GM12878 (cell line): ENCODE measurements at regions not wholly inside any gene's neighbourhood (a gene's known extent, or its start where the extent isn't known, plus 50 kb on each side); places are given as distances from the start of the nearest gene placed in this dataset.

ENCODE experiments used
- ATAC-seq: fragments of 200-7000 bp; cut with Tn5 transposase; 3 replicates; pipeline ENCODE4 v1.9.1; 2020; ENCODE audit warnings: mild to moderate bottlenecking, moderate library complexity
- BruUV-seq: library from RNA; stranded (reverse); fragments of 400-500 nt; replicated peaks from 2 replicates; lab custom pipeline; 2021; lab: Mats Ljungman, UMichigan
- CTCF ChIA-PET: fragments of 300-600 bp; sonication (Branson Sonifier 250); formaldehyde crosslinking; extraction: SDS; loops from one replicate; lab custom pipeline; 2021; ENCODE audit warnings: inconsistent platforms; lab: Yijun Ruan, JAX
- POLR2A ChIA-PET: fragments of 350-600 bp; formaldehyde crosslinking; extraction: SDS; loops from one replicate; lab custom pipeline; 2021; ENCODE audit warnings: inconsistent platforms; lab: Charles Lee
- RAD21 ChIA-PET: fragments of 300-600 bp; sonication (Branson Sonifier 250); formaldehyde crosslinking; loops from one replicate; lab custom pipeline; 2023; ENCODE audit warnings: antibody characterized with exemption; ENCODE audit not compliant: unreplicated experiment; lab: Charles Lee
- SMC1A ChIA-PET: fragments of 300-600 bp; sonication (Branson Sonifier 250); formaldehyde crosslinking; loops from one replicate; lab custom pipeline; 2023; ENCODE audit not compliant: unreplicated experiment, uncharacterized antibody; lab: Charles Lee
- DNase-seq: peaks from one replicate; pipeline ENCODE4 v3.0.0-alpha.2; 2011; ENCODE audit warnings: low read depth, low spot score
- FAIRE-seq: peaks from 3 replicates; lab custom pipeline; 2011; peaks lifted over from hg19 to GRCh38; lab: Jason Lieb, UNC
- H2AFZ ChIP-seq: 2 replicates; pipeline ENCODE4 v1.6.0; 2011; ENCODE audit warnings: low read depth, low read length, control low read depth; ENCODE audit not compliant: control insufficient read depth
- H3K27ac ChIP-seq: 2 replicates; pipeline ENCODE4 v1.5.1; 2011; ENCODE audit warnings: control low read depth; ENCODE audit not compliant: control insufficient read depth, insufficient read depth
- H3K27me3 ChIP-seq, 2 experiments: replicated peaks in 1 of 2; 2 replicates each; pipeline versions ENCODE4 v1.6.0 to v1.6.1; 2011; ENCODE audit warnings: low read length in 1 of 2; ENCODE audit not compliant: control insufficient read depth in 2 of 2, insufficient read depth in 2 of 2
- H3K36me3 ChIP-seq, 2 experiments: 2 replicates each; pipeline ENCODE4 v1.5.1; 2011; ENCODE audit warnings: low read length in 1 of 2; ENCODE audit not compliant: control insufficient read depth in 2 of 2, insufficient read depth in 2 of 2
- H3K4me1 ChIP-seq: 2 replicates; pipeline ENCODE4 v1.6.1; 2011; ENCODE audit warnings: mild to moderate bottlenecking, low read length, moderate library complexity, mixed read lengths; ENCODE audit not compliant: control insufficient read depth, insufficient read depth
- H3K4me2 ChIP-seq: 2 replicates; pipeline ENCODE4 v1.6.0; 2011; ENCODE audit warnings: control low read depth; ENCODE audit not compliant: control insufficient read depth, insufficient read depth
- H3K4me3 ChIP-seq: fragments of 200-600 bp; sonication (generic); 2 replicates; pipeline ENCODE4 v1.5.1; 2016
- H3K79me2 ChIP-seq: 2 replicates; pipeline ENCODE4 v1.6.0; 2011; ENCODE audit warnings: low read length; ENCODE audit not compliant: control insufficient read depth, insufficient read depth
- H3K9ac ChIP-seq: 2 replicates; pipeline ENCODE4 v1.8.0; 2011; ENCODE audit warnings: low read length, control low read depth, mixed read lengths; ENCODE audit not compliant: control insufficient read depth, insufficient read depth
- H3K9me3 ChIP-seq: replicated peaks from 3 replicates; pipeline ENCODE4 v1.5.1; 2011; ENCODE audit warnings: mild to moderate bottlenecking, low read length; ENCODE audit not compliant: control insufficient read depth, insufficient read depth
- H4K20me1 ChIP-seq: 2 replicates; pipeline ENCODE4 v1.6.0; 2011; ENCODE audit not compliant: control insufficient read depth, insufficient read depth
- BHLHE40 ChIP-seq, 2 experiments: fragments of 450-650 bp in 1 of 2; IDR thresholded peaks; 2 replicates each; pipeline ENCODE4 v1.6.1; 2011 to 2017; ENCODE audit warnings: low read depth in 2 of 2, borderline replicate concordance in 1 of 2, improper control_type of control experiment in 1 of 2, low read length in 1 of 2, mild to moderate bottlenecking in 1 of 2
- BRCA1 ChIP-seq: IDR thresholded peaks from 2 replicates; pipeline ENCODE4 v1.6.1; 2011; ENCODE audit warnings: low read depth, low read length, improper control_type of control experiment
- EGR1 ChIP-seq, 2 experiments: IDR thresholded peaks; 1 replicate in 1 of 2; 2 replicates in 1 of 2; pipeline ENCODE4 v1.6.1; 2011 to 2012; ENCODE audit warnings: low read depth in 2 of 2, low read length in 2 of 2, borderline replicate concordance in 1 of 2, mild to moderate bottlenecking in 1 of 2, moderate library complexity in 1 of 2
- FOS ChIP-seq: IDR thresholded peaks from 3 replicates; pipeline ENCODE4 v1.6.1; 2011; ENCODE audit warnings: borderline replicate concordance; ENCODE audit not compliant: insufficient read length; ENCODE audit errors: extremely low read depth
- HDGF ChIP-seq: fragments of 450-650 bp; IDR thresholded peaks from 2 replicates; pipeline ENCODE4 v1.6.1; 2016; ENCODE audit warnings: antibody characterized with exemption
- IRF4 ChIP-seq: IDR thresholded peaks from 2 replicates; pipeline ENCODE4 v1.6.1; 2011; ENCODE audit warnings: low read depth, low read length
- JUND ChIP-seq: IDR thresholded peaks from 2 replicates; pipeline ENCODE4 v1.6.1; 2012; ENCODE audit warnings: low read depth, mild to moderate bottlenecking, low read length, improper control_type of control experiment, moderate library complexity
- LARP7 ChIP-seq: fragments of 450-650 bp; IDR thresholded peaks from 2 replicates; pipeline ENCODE4 v1.6.1; 2017; ENCODE audit warnings: mild to moderate bottlenecking
- MTA2 ChIP-seq: fragments of 450-650 bp; IDR thresholded peaks from 2 replicates; pipeline ENCODE4 v1.6.1; 2016; ENCODE audit warnings: low read depth, mild to moderate bottlenecking, moderate library complexity
- NKRF ChIP-seq: fragments of 450-650 bp; conservative IDR thresholded peaks from 2 replicates; pipeline ENCODE4 v1.6.1; 2017; ENCODE audit warnings: mild to moderate bottlenecking, moderate library complexity
- NR2C2 ChIP-seq: IDR thresholded peaks from 2 replicates; pipeline ENCODE4 v1.6.1; 2011; ENCODE audit warnings: borderline replicate concordance, low read depth; ENCODE audit not compliant: control insufficient read depth, insufficient read length
- NRF1 ChIP-seq: conservative IDR thresholded peaks from 2 replicates; pipeline ENCODE4 v1.6.1; 2011; ENCODE audit warnings: mild to moderate bottlenecking, low read depth, low read length, improper control_type of control experiment
- PRDM15 ChIP-seq: fragments of 450-650 bp; formaldehyde crosslinking; IDR thresholded peaks from 2 replicates; pipeline ENCODE4 v1.4.0; 2020; ENCODE audit warnings: mild to moderate bottlenecking, moderate library complexity
- WRNIP1 ChIP-seq: IDR thresholded peaks from 2 replicates; pipeline ENCODE4 v1.6.1; 2011; ENCODE audit warnings: low read depth, low read length, improper control_type of control experiment, borderline replicate concordance
- ZNF622 ChIP-seq: fragments of 450-650 bp; IDR thresholded peaks from 2 replicates; pipeline ENCODE4 v1.6.1; 2017; ENCODE audit warnings: mild to moderate bottlenecking, inconsistent platforms
- in situ Hi-C: fragments of 300-500 bp; cut with MboI; formaldehyde crosslinking; loops from 9 replicates; pipeline ENCODE4 v1.14.3; 2018; ENCODE audit warnings: mixed read lengths
- intact Hi-C: fragments of 100-400 bp; cut with micrococcal nuclease; formaldehyde crosslinking; loops from one replicate; pipeline ENCODE4 v1.14.2; 2022; ENCODE audit not compliant: unreplicated experiment

- SMC1A ChIA-PET = no interaction called here
- no peak overlapping the region for H3K4me3 ChIP-seq
- intact Hi-C loops (no loop called here), in situ Hi-C loops (no loop called here)
- H3K36me3 ChIP-seq = no peaks in the 10 kb centered on the region
- H3K9ac ChIP-seq = no peak overlapping the region
- TF ChIP-seq JUND = no peak
- TF ChIP-seq NRF1 = no peak
- TF ChIP-seq FOS = no peak
- TF ChIP-seq PRDM15 (CRISPR knock-in tag) = no peak
- TF ChIP-seq EGR1 (IDR thresholded peaks at IDR 0.05; ENCODE audit: borderline replicate concordance in 1 of 2, low read depth in 2 of 2, low read length in 2 of 2) = no peak
- TF ChIP-seq WRNIP1 = no peak
- no peak for TF ChIP-seq LARP7
- no peak for TF ChIP-seq ZNF622
- no peak for TF ChIP-seq NKRF
- no peak for TF ChIP-seq BRCA1
- TF ChIP-seq IRF4 = no peak
- no peak for TF ChIP-seq HDGF
- no peak for TF ChIP-seq NR2C2
- no peak for TF ChIP-seq BHLHE40 (IDR thresholded peaks at IDR 0.05; ENCODE audit: borderline replicate concordance in 1 of 2, low read depth in 2 of 2, low read length in 1 of 2)
- TF ChIP-seq MTA2 = no peak
- no peak overlapping the region for H2AFZ ChIP-seq
- RAD21 ChIA-PET = no interaction called here
- H4K20me1 ChIP-seq = no peaks in the 10 kb centered on the region
- H3K9me3 ChIP-seq = no peaks in the 10 kb centered on the region
- no peak overlapping the region for H3K27ac ChIP-seq
- H3K27me3 ChIP-seq = no peaks in the 10 kb centered on the region
- no peak for ATAC-seq
- POLR2A ChIA-PET = no interaction called here
- no peaks in the 10 kb centered on the region for H3K79me2 ChIP-seq
- no peaks in the 10 kb centered on the region for H3K4me1 ChIP-seq
- DNase-seq = no peak
- BruUV-seq = no TSS peak
- no peak overlapping the region for H3K4me2 ChIP-seq
- CTCF ChIA-PET = no interaction called here
- FAIRE-seq = no peak
Observed at GRCh38 chr14:83282706-83283105, 1749.1 kb upstream of the SEL1L start.
